ENCODE measurements at regions not wholly inside any gene's neighbourhood (a gene's known extent, or its start where the extent isn't known, plus 50 kb on each side); places are given as distances from the start of the nearest gene placed in this dataset.

- TF ChIP-seq, protein P1, sequence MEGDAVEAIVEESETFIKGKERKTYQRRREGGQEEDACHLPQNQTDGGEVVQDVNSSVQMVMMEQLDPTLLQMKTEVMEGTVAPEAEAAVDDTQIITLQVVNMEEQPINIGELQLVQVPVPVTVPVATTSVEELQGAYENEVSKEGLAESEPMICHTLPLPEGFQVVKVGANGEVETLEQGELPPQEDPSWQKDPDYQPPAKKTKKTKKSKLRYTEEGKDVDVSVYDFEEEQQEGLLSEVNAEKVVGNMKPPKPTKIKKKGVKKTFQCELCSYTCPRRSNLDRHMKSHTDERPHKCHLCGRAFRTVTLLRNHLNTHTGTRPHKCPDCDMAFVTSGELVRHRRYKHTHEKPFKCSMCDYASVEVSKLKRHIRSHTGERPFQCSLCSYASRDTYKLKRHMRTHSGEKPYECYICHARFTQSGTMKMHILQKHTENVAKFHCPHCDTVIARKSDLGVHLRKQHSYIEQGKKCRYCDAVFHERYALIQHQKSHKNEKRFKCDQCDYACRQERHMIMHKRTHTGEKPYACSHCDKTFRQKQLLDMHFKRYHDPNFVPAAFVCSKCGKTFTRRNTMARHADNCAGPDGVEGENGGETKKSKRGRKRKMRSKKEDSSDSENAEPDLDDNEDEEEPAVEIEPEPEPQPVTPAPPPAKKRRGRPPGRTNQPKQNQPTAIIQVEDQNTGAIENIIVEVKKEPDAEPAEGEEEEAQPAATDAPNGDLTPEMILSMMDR (conservative IDR thresholded peaks at IDR 0.05), result no peak
- TF ChIP-seq ZFX (IDR thresholded peaks at IDR 0.05), result no peak
These were observed 379.2 kb upstream of the ADAMTS5 start for GRCh38 chr21:27346041-27346448.
